Stimulated activated CD4-positive, alpha-beta T cell treated with anti-CD3 and anti-CD28 coated beads, TNF-alpha, amount 100 ng/mL, for 1 hour (primary cell): ENCODE measurements at regions not wholly inside any gene's neighbourhood (a gene's known extent, or its start where the extent isn't known, plus 50 kb on each side); places are given as distances from the start of the nearest gene placed in this dataset.
A peak's percentile ranks its signal among the peaks of the same experiment; 100 is the strongest.
"Not testable (repeated sequence)": the region's sequence is repeated elsewhere in the genome, so short reads cannot be mapped to it uniquely, and the experiment has no call there.

Experiments used
- DNase-seq, 3 donors: peaks; one replicate each; pipeline ENCODE4 v3.0.0-alpha.2; 2020; ENCODE audit warnings: low read depth in 3 of 3, low spot score in 1 of 3

- peak in 1 of 3 donors; percentile 39 for DNase-seq
Observed at GRCh38 chr2:174697255-174697654, 67.0 kb downstream of the CHRNA1 start.

DNA sequence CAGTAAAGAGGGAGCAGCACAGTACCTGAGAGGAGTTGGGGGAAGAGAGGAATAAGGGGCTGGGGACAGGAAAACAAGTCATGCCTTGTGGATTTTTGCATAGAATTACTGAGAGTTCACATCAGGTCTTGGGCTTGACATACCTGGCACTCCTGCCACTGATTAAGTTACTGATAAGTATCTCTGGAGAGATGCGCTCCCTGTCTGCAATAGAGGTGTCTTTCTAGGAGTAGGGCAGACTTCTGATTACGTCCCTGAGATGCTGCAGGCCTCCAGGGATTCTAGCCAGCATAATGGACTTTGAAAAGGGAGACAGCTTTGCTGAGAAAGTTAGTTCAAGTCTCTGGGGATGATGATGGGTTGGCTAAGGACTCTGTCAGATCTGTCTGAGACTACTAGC lies 69.4 kb downstream of the CHRNA1 start:
- DNase-seq = no peak

DNA sequence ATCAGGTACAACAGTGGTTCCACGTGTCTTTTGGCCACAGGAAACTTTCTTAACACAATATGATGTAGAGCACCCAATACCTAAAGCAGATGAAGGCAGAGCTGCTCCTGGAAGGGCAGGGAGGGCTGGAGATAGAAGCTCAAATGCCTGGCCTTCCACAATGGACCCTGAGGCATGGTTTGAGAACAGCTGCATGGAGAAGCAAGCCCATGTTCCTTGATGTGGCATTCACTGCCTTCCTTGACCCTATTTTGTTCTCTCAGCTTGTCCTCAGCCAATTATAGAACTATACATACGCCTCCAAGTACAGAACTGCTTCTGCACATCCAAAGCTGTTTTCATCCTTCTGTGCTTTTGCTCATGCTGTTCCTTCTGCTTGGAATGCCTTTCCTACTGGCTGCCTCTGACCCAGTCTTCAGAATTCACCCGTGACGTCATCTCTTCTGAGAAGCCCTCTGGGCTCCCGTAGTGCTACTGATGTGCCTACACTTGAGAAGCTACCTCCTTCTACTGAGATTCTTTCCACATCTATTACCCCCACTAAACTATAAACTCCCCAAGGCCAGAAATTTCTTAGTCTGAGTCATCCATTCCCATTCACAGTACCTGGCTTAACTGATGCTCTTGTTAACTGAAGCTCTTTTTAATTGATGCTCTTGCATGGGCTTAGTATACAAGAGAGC lies 69.9 kb downstream of the CHRNA1 start:
- no peak for DNase-seq

- no peak for DNase-seq
Observed at GRCh38 chr2:174693344-174693743, 70.9 kb downstream of the CHRNA1 start.

GRCh38 chr2:174692256-174692919 lies 71.9 kb downstream of the CHRNA1 start:
- no peak for DNase-seq

DNA sequence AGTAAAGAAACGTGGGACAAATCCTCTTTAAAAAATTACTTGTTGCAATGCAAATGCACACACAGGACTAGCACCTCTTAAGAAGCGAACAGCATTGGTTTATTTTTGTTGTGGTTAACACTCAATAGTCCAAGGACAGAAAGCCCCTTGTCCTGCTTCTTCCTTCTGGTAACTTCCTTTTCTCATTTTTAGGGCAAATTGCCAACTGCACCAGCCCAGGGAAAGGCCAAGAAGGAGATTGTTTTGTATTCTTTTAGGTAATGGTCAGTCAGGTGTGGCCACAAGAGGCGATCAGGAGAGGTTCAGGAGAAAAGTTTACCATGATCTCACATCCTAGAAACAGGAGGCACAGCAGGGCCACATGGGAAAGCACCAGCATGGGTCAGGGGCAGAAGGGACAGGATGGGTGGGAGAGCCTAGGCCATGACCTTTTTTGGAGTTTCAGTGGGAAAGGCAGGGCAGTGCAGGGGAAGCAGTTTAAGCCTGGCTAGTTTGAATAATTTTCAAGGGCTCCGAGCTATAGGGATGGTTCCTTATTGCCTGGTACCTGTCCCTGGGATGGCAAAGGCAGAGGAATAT lies 73.0 kb downstream of the CHRNA1 start:
- no peak for DNase-seq

GRCh38 chr2:174690026-174690425 lies 74.2 kb downstream of the CHRNA1 start:
- no peak for DNase-seq

DNA sequence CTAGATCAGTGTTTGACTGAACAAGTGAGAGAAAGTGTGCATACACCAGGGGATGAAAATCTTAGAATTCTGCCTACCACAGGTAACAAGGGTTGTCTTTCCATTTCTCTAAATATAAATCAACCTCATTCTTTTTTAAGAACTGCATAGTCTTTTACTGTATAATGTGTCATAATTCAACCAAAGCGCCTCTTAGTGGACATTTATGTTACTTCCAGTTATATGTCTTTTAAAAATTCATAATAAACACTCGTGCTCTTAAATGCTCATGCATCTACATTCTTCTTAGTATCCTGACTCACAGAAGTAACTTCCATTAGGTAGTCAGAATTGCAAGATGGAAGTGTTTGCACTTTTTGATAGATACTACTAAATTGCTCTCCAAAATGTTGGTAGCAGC lies 76.2 kb downstream of the CHRNA1 start:
- DNase-seq = no peak

DNA sequence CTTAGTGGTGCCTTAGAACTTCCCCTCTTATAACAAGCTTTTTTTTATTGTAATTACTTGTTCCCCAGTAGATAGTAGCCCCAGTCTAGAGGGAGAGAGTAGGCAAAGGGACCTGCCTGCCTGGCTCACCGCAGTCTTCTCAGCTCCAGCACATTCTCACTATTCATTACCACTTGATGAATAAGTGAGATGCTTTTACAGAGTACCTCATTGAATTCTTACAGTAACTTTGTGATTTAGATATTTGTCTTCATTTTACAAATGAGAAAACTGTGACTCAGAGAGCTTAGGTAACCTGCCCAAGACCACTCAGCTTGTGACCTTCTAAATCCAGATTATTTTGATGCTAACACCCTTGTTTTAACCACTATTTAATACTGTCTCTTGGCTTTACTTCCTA lies 77.8 kb downstream of the CHRNA1 start:
- DNase-seq = no peak

DNA sequence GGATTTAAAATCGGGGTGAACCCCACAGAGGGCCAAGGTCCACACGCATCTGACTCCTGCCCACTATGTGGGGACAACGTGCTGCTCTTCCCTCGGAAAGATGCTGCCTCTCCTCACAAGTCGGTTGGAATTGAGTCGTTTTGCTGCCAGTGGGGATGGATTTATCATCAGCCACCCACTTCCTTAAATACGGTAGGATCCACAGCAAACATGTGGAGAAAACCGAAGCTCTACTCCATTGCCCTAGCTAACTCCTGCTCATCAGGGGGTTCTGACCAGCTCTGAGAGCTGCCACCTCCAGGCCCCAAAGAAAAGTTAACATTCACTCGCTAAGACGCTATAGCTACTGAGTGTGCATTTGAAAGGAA lies 80.9 kb downstream of the CHRNA1 start:
- no peak for DNase-seq

- DNase-seq = peak in 2 of 3 donors; percentile 24 to 43
Observed at GRCh38 chr2:174682578-174683391, 81.5 kb downstream of the CHRNA1 start.

DNA sequence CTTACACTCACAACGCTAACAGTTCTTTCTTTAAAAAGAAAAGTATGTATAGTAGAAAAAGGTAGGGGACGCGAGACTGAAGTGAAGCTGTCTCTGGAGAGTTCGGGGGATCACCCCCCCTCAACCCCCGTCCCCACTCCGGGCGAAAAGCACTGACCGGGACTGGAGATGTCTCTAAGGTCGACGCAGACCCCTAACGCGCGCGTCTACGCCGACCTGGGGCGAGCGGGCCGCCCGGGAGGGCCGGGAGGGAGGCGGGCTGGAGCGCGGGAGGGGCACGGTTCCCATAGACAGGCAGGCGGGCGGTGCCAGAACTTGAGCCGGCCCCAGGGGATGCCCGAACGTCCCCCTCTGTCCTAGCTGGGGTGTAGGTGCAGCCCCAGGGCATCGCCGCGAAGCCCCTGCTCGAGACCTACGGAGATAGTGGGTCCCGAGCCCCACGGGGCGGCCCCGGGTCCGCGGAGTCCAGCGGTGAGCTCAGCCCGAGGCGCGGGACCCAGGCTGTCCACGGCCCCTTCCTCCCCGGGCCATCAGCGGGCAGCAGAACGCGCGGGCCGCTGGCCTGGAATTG lies 82.2 kb downstream of the CHRNA1 start:
- peak in 1 of 3 donors; percentile 29 for DNase-seq

- no peak for DNase-seq
Observed at GRCh38 chr2:174681099-174682006, 82.9 kb downstream of the CHRNA1 start.

DNA sequence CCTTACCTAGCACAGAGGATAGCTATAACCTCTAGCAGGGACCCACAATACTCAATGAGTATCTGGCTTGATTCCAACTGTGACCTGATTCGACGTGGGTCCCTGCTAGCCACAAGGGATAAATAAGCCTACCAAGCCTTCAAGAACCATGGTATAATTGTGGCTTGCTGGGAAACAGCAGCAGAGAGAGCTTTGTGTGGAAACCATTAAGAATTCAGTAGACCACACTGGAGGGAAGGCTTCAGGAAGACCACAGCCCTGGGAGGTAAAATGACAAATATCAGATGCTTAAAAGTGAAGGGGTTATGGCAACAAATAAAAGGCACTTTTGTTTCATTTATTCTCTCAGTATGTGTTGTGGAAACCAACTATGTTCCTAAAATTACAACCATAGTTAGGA lies 82.6 kb upstream of the WIPF1 start:
- no peak for DNase-seq

DNA sequence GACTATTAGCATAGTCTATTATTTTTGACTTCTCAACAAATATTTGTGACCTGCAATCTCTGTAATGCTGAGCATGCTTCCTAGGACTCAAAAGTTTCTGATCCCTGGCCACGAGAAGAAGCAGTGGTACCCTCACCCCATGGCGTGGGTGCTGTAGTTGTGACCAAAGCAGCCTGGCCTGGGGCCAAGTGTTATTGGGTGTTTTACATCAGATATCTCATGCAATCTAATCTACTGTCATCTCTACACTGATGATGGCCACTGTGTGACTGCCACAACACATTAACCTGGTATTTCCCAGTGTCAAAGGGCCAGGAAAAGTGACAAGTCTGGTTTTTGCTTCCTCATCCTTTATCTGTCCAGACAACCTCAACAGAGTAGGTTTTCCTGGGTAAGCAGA lies 80.8 kb upstream of the WIPF1 start:
- no peak for DNase-seq

- DNase-seq = no peak
Observed at GRCh38 chr2:174675615-174676014, 78.0 kb upstream of the WIPF1 start.

DNA sequence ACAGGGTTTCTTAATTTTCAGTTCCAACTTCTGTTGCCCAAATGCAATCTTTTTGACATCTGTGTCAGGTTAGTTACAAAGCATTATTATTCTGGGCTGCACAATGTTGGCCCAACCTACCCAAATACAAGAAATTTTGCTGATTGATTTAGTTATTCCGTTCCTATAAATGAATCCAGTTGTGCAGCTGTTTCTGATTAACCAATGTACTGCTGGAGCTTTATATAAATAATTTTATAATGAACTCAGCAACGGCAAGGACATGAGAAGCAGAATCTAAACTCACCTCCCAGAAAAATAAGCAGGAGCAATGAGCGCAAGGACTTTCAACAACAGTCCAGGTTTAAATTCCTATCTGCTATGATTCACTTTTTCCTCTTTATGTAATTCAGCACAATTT lies 76.3 kb upstream of the WIPF1 start:
- DNase-seq = no peak

DNA sequence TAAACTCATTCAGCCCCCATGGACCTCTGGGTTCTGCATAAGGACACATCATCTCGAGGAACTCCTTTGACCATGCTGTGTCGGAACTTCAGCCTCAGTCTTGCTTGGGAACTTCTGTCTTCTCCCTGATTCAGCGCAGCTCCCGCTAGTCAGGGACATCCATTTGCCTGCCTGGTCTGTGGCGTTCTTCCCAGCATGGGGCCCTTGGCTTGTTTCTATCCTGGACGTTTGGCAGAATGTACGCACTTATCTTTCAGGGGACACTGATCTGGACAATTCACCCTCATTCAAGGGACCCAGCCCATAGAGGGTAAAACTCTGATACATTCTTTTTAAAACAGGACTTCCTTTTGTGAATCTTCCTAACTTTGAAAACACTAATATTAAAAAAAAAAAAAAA lies 75.8 kb upstream of the WIPF1 start:
- DNase-seq = no peak

DNA sequence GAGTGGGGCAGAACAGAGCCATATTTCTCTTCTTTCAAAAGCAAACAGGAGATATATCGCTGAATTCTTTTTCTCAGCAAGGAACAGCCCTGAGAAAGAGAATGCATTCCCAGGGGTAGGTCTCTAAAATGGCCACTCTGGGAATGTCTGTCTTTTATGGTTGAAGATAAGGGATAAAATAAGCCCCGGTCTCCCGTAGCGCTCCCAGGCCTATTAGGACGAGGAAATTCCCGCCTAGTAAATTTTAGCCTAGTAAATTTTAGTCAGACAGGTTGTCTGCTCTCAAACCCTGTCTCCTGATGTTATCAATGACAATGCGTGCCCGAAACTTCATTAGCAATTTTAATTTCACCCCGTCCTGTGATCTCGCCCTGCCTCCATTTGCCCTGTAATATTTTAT lies 73.9 kb upstream of the WIPF1 start:
- not testable (repeated sequence) for DNase-seq

DNA sequence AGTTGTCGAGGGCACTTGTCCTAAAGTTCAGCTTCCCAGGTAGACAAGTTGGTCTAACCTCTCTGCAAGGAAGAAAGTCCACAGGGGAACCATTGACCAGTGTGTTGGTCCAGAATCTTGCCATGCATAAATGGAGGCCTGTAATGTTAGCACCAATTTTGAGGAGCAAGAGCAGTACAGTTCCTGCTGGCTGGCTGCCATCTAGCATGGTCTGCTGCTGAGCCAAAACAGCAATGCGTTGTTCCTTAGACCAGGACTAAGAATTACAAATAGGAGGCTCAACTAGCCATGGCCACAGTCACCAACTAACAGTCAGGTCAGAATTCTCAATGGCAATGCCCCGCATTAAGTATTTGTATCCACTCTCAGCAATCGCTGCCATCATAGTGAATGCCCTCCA lies 72.8 kb upstream of the WIPF1 start:
- DNase-seq = no peak

DNA sequence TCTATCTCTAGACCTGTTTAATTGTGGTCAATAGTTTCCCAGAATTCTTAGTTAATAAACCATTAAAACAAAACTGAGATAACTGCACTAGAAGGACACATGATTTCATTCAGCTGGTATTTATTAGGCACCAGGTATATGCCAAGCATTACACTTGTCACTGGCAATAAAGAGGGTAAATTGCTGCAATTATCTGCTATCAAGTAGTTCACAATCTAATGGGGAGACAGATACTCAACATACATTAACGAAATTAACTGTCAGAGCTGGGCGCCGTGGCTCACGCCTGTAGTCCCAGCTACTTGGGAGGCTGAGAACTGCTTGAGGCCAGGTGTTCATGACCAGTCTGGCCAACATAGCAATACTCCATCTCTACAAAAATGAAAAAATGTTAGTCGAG lies 71.7 kb upstream of the WIPF1 start:
- DNase-seq = no peak
